ENCODE measurements at regions not wholly inside any gene's neighbourhood (a gene's known extent, or its start where the extent isn't known, plus 50 kb on each side); places are given as distances from the start of the nearest gene placed in this dataset.

GRCh38 chr4:96093057-96093456 lies 253.2 kb downstream of the PDHA2 start:
- DNase-seq: no peak
- H3K4me1 ChIP-seq (ENCODE audit: control insufficient read depth, low read depth, low read length): no peaks in the 10 kb centered on the region
- H3K4ac ChIP-seq (ENCODE audit: low read depth, low read length): no peak overlapping the region
- no CpG with 5 or more reads among the region's 3 CpGs for WGBS (ENCODE audit: extremely low coverage, insufficient coverage, low lambda C conversion rate)
- no peak overlapping the region for H4K8ac ChIP-seq (ENCODE audit: low read depth, low read length)
- no peak overlapping the region for H2BK15ac ChIP-seq (replicated peaks; ENCODE audit: low read depth)
- no peak overlapping the region for H3K4me2 ChIP-seq (ENCODE audit: low read length)
- no peaks in the 10 kb centered on the region for H3K79me2 ChIP-seq (ENCODE audit: control insufficient read depth, insufficient read depth, low read length)
- no peak overlapping the region for H3K27ac ChIP-seq (ENCODE audit: low read depth, low read length)
- H3K4me3 ChIP-seq (ENCODE audit: low read length): no peak overlapping the region
- H4K5ac ChIP-seq (ENCODE audit: low read length): no peak overlapping the region
- no peak overlapping the region for H3K9ac ChIP-seq (ENCODE audit: low read length)
- H3K18ac ChIP-seq (ENCODE audit: low read length): no peak overlapping the region
- H2BK120ac ChIP-seq (ENCODE audit: low read depth, low read length): no peak overlapping the region
- no peaks in the 10 kb centered on the region for H3K79me1 ChIP-seq (ENCODE audit: low read length)
- no peak overlapping the region for H2BK5ac ChIP-seq (ENCODE audit: low read length)
- H2AK5ac ChIP-seq (ENCODE audit: low read length): no peak overlapping the region
- H3K23ac ChIP-seq (ENCODE audit: low read length): no peak overlapping the region
- no peaks in the 10 kb centered on the region for H3K27me3 ChIP-seq (ENCODE audit: insufficient read depth, low read length, poor library complexity)
- H3K36me3 ChIP-seq (ENCODE audit: control insufficient read depth, insufficient read depth, low read length): no peaks in the 10 kb centered on the region
- H3K56ac ChIP-seq (ENCODE audit: low read length): no peak overlapping the region

GRCh38 chr4:96093563-96093962 lies 253.7 kb downstream of the PDHA2 start:
- Histone ChIP-seq H3K23ac (ENCODE audit: low read length) (no peak overlapping the region), H3K36me3 (ENCODE audit: control insufficient read depth, insufficient read depth, low read length) (no peaks in the 10 kb centered on the region), H3K79me1 (ENCODE audit: low read length) (no peaks in the 10 kb centered on the region), H3K4me1 (ENCODE audit: control insufficient read depth, low read depth, low read length) (no peaks in the 10 kb centered on the region), H4K5ac (ENCODE audit: low read length) (no peak overlapping the region), H3K79me2 (ENCODE audit: control insufficient read depth, insufficient read depth, low read length) (no peaks in the 10 kb centered on the region), H3K4ac (ENCODE audit: low read depth, low read length) (no peak overlapping the region), H3K27me3 (ENCODE audit: insufficient read depth, low read length, poor library complexity) (no peaks in the 10 kb centered on the region), H4K8ac (ENCODE audit: low read depth, low read length) (no peak overlapping the region), H2BK15ac (replicated peaks; ENCODE audit: low read depth) (no peak overlapping the region), H2BK5ac (ENCODE audit: low read length) (no peak overlapping the region), H2BK120ac (ENCODE audit: low read depth, low read length) (no peak overlapping the region), H3K56ac (ENCODE audit: low read length) (no peak overlapping the region), H3K18ac (ENCODE audit: low read length) (no peak overlapping the region), H3K4me3 (ENCODE audit: low read length) (no peak overlapping the region), H3K9ac (ENCODE audit: low read length) (no peak overlapping the region), H2AK5ac (ENCODE audit: low read length) (no peak overlapping the region), H3K27ac (ENCODE audit: low read depth, low read length) (no peak overlapping the region), H3K4me2 (ENCODE audit: low read length) (no peak overlapping the region)
- no peak for DNase-seq

GRCh38 chr4:96094183-96094582 lies 254.3 kb downstream of the PDHA2 start:
- Histone ChIP-seq H2BK15ac (replicated peaks; ENCODE audit: low read depth) (no peak overlapping the region), H3K9ac (ENCODE audit: low read length) (no peak overlapping the region), H3K36me3 (ENCODE audit: control insufficient read depth, insufficient read depth, low read length) (no peaks in the 10 kb centered on the region), H4K5ac (ENCODE audit: low read length) (no peak overlapping the region), H3K4ac (ENCODE audit: low read depth, low read length) (no peak overlapping the region), H3K27me3 (ENCODE audit: insufficient read depth, low read length, poor library complexity) (no peaks in the 10 kb centered on the region), H3K27ac (ENCODE audit: low read depth, low read length) (no peak overlapping the region), H3K79me2 (ENCODE audit: control insufficient read depth, insufficient read depth, low read length) (no peaks in the 10 kb centered on the region), H4K8ac (ENCODE audit: low read depth, low read length) (no peak overlapping the region), H2BK5ac (ENCODE audit: low read length) (no peak overlapping the region), H2BK120ac (ENCODE audit: low read depth, low read length) (no peak overlapping the region), H2AK5ac (ENCODE audit: low read length) (no peak overlapping the region), H3K4me3 (ENCODE audit: low read length) (no peak overlapping the region), H3K56ac (ENCODE audit: low read length) (no peak overlapping the region), H3K4me2 (ENCODE audit: low read length) (no peak overlapping the region), H3K23ac (ENCODE audit: low read length) (no peak overlapping the region), H3K18ac (ENCODE audit: low read length) (no peak overlapping the region), H3K4me1 (ENCODE audit: control insufficient read depth, low read depth, low read length) (no peaks in the 10 kb centered on the region), H3K79me1 (ENCODE audit: low read length) (no peaks in the 10 kb centered on the region)
- no peak for DNase-seq
- no CpG with 5 or more reads among the region's 5 CpGs for WGBS (ENCODE audit: extremely low coverage, insufficient coverage, low lambda C conversion rate)

GRCh38 chr4:96097040-96097607 lies 257.2 kb downstream of the PDHA2 start:
- H3K4me3 ChIP-seq (ENCODE audit: low read length): no peak overlapping the region
- H2BK5ac ChIP-seq (ENCODE audit: low read length): no peak overlapping the region
- H4K5ac ChIP-seq (ENCODE audit: low read length): no peak overlapping the region
- H3K4me1 ChIP-seq (ENCODE audit: control insufficient read depth, low read depth, low read length): no peaks in the 10 kb centered on the region
- no peak overlapping the region for H4K8ac ChIP-seq (ENCODE audit: low read depth, low read length)
- H3K18ac ChIP-seq (ENCODE audit: low read length): no peak overlapping the region
- H3K27me3 ChIP-seq (ENCODE audit: insufficient read depth, low read length, poor library complexity): no peaks in the 10 kb centered on the region
- H3K79me2 ChIP-seq (ENCODE audit: control insufficient read depth, insufficient read depth, low read length): no peaks in the 10 kb centered on the region
- no CpG with 5 or more reads among the region's 7 CpGs for WGBS (ENCODE audit: extremely low coverage, insufficient coverage, low lambda C conversion rate)
- no peak for DNase-seq
- no peak overlapping the region for H3K56ac ChIP-seq (ENCODE audit: low read length)
- H3K27ac ChIP-seq (ENCODE audit: low read depth, low read length): no peak overlapping the region
- no peak overlapping the region for H3K4ac ChIP-seq (ENCODE audit: low read depth, low read length)
- H3K36me3 ChIP-seq (ENCODE audit: control insufficient read depth, insufficient read depth, low read length): no peaks in the 10 kb centered on the region
- H2BK120ac ChIP-seq (ENCODE audit: low read depth, low read length): no peak overlapping the region
- H2AK5ac ChIP-seq (ENCODE audit: low read length): no peak overlapping the region
- no peak overlapping the region for H3K9ac ChIP-seq (ENCODE audit: low read length)
- H3K79me1 ChIP-seq (ENCODE audit: low read length): no peaks in the 10 kb centered on the region
- no peak overlapping the region for H3K23ac ChIP-seq (ENCODE audit: low read length)
- no peak overlapping the region for H2BK15ac ChIP-seq (replicated peaks; ENCODE audit: low read depth)
- H3K4me2 ChIP-seq (ENCODE audit: low read length): no peak overlapping the region

- no CpG with 5 or more reads among the region's 1 CpG for WGBS (ENCODE audit: extremely low coverage, insufficient coverage, low lambda C conversion rate)
- no peak overlapping the region for H3K4me2 ChIP-seq (ENCODE audit: low read length)
- no peak overlapping the region for H4K8ac ChIP-seq (ENCODE audit: low read depth, low read length)
- no peak overlapping the region for H3K4ac ChIP-seq (ENCODE audit: low read depth, low read length)
- H2BK120ac ChIP-seq (ENCODE audit: low read depth, low read length): no peak overlapping the region
- no peak overlapping the region for H3K9ac ChIP-seq (ENCODE audit: low read length)
- DNase-seq: no peak
- no peak overlapping the region for H4K5ac ChIP-seq (ENCODE audit: low read length)
- H2AK5ac ChIP-seq (ENCODE audit: low read length): no peak overlapping the region
- H3K4me1 ChIP-seq (ENCODE audit: control insufficient read depth, low read depth, low read length): no peaks in the 10 kb centered on the region
- H3K18ac ChIP-seq (ENCODE audit: low read length): no peak overlapping the region
- H2BK5ac ChIP-seq (ENCODE audit: low read length): no peak overlapping the region
- H3K27me3 ChIP-seq (ENCODE audit: insufficient read depth, low read length, poor library complexity): no peaks in the 10 kb centered on the region
- no peak overlapping the region for H3K4me3 ChIP-seq (ENCODE audit: low read length)
- no peak overlapping the region for H3K23ac ChIP-seq (ENCODE audit: low read length)
- H3K36me3 ChIP-seq (ENCODE audit: control insufficient read depth, insufficient read depth, low read length): no peaks in the 10 kb centered on the region
- H3K56ac ChIP-seq (ENCODE audit: low read length): no peak overlapping the region
- H3K79me1 ChIP-seq (ENCODE audit: low read length): no peaks in the 10 kb centered on the region
- no peak overlapping the region for H2BK15ac ChIP-seq (replicated peaks; ENCODE audit: low read depth)
- no peaks in the 10 kb centered on the region for H3K79me2 ChIP-seq (ENCODE audit: control insufficient read depth, insufficient read depth, low read length)
- no peak overlapping the region for H3K27ac ChIP-seq (ENCODE audit: low read depth, low read length)
Measured at GRCh38 chr4:96097693-96098092, 257.8 kb downstream of the PDHA2 start.

GRCh38 chr4:96099031-96099430 lies 259.1 kb downstream of the PDHA2 start:
- Histone ChIP-seq H3K27me3 (ENCODE audit: insufficient read depth, low read length, poor library complexity) (no peaks in the 10 kb centered on the region), H3K4ac (ENCODE audit: low read depth, low read length) (no peak overlapping the region), H3K4me1 (ENCODE audit: control insufficient read depth, low read depth, low read length) (no peaks in the 10 kb centered on the region), H3K18ac (ENCODE audit: low read length) (no peak overlapping the region), H2BK5ac (ENCODE audit: low read length) (no peak overlapping the region), H2BK120ac (ENCODE audit: low read depth, low read length) (no peak overlapping the region), H3K79me1 (ENCODE audit: low read length) (no peaks in the 10 kb centered on the region), H4K8ac (ENCODE audit: low read depth, low read length) (no peak overlapping the region), H2BK15ac (replicated peaks; ENCODE audit: low read depth) (no peak overlapping the region), H3K36me3 (ENCODE audit: control insufficient read depth, insufficient read depth, low read length) (no peaks in the 10 kb centered on the region), H3K23ac (ENCODE audit: low read length) (no peak overlapping the region), H3K56ac (ENCODE audit: low read length) (no peak overlapping the region), H2AK5ac (ENCODE audit: low read length) (no peak overlapping the region), H3K4me3 (ENCODE audit: low read length) (no peak overlapping the region), H3K79me2 (ENCODE audit: control insufficient read depth, insufficient read depth, low read length) (no peaks in the 10 kb centered on the region), H4K5ac (ENCODE audit: low read length) (no peak overlapping the region), H3K27ac (ENCODE audit: low read depth, low read length) (no peak overlapping the region), H3K4me2 (ENCODE audit: low read length) (no peak overlapping the region), H3K9ac (ENCODE audit: low read length) (no peak overlapping the region)
- no CpG with 5 or more reads among the region's 1 CpG for WGBS (ENCODE audit: extremely low coverage, insufficient coverage, low lambda C conversion rate)
- DNase-seq: no peak
